Cardiac fibroblast (primary cell): ENCODE measurements at regions not wholly inside any gene's neighbourhood (a gene's known extent, or its start where the extent isn't known, plus 50 kb on each side); places are given as distances from the start of the nearest gene placed in this dataset.
"Not testable (repeated sequence)": the region's sequence is repeated elsewhere in the genome, so short reads cannot be mapped to it uniquely, and the experiment has no call there.

Experiments
- DNase-seq, 2 donors: peaks; one replicate each; pipeline versions ENCODE4 v3.0.0 to v3.0.0-alpha.2; 2010; ENCODE audit warnings: low read depth in 2 of 2
- H3K4me3 ChIP-seq, 2 donors: replicated peaks in 1 of 2; 1 replicate in 1 of 2; 2 replicates in 1 of 2; pipeline ENCODE4 v1.5.1; 2011; ENCODE audit warnings: low read depth in 2 of 2, low read length in 2 of 2, mild to moderate bottlenecking in 2 of 2, moderate library complexity in 1 of 2
- CTCF ChIP-seq: IDR thresholded peaks from one replicate; pipeline ENCODE4 v1.5.1; 2011; ENCODE audit warnings: low read depth, mild to moderate bottlenecking, low read length, inconsistent platforms

GRCh38 chr6:16932920-16933319 is 168.9 kb upstream of the STMND1 start:
- no peak overlapping the region for H3K4me3 ChIP-seq
- DNase-seq, result no peak
- no peak for TF ChIP-seq CTCF

- not testable (repeated sequence) for DNase-seq, H3K4me3 ChIP-seq
These were observed 169.8 kb upstream of the ATXN1 start for GRCh38 chr6:16931079-16931478.

GRCh38 chr6:16930432-16930831 is 169.2 kb upstream of the ATXN1 start:
- no peak for TF ChIP-seq CTCF
- no peak for DNase-seq
- H3K4me3 ChIP-seq, result no peak overlapping the region

GRCh38 chr6:16929809-16930208 is 168.5 kb upstream of the ATXN1 start:
- no peak for TF ChIP-seq CTCF
- no peak overlapping the region for H3K4me3 ChIP-seq
- peak; percentile 77 to 88 for DNase-seq

GRCh38 chr6:16928387-16928786 is 167.1 kb upstream of the ATXN1 start:
- DNase-seq, result no peak
- no peak for TF ChIP-seq CTCF
- no peak overlapping the region for H3K4me3 ChIP-seq

- TF ChIP-seq CTCF, result no peak
- DNase-seq, result no peak
- H3K4me3 ChIP-seq, result no peak overlapping the region
These were observed 165.9 kb upstream of the ATXN1 start for GRCh38 chr6:16927205-16927604.

- TF ChIP-seq CTCF, result no peak
- no peak overlapping the region for H3K4me3 ChIP-seq
- DNase-seq, result no peak
These were observed 164.2 kb upstream of the ATXN1 start for GRCh38 chr6:16925461-16925860.
